GM21423 (cell line): ENCODE measurements at regions not wholly inside any gene's neighbourhood (a gene's known extent, or its start where the extent isn't known, plus 50 kb on each side); places are given as distances from the start of the nearest gene placed in this dataset.

Experiments
- ATAC-seq: cut with Tn5 transposase; IDR thresholded peaks from one replicate; pipeline ENCODE4 v1.9.1; 2021; ENCODE audit warnings: mild to moderate bottlenecking, moderate library complexity; ENCODE audit not compliant: unreplicated experiment

GRCh38 chr12:67370979-67371378 lies 101.8 kb downstream of the CAND1 start:
- no peak for ATAC-seq

- no peak for ATAC-seq
Observed at GRCh38 chr12:67377021-67377420, 107.9 kb downstream of the CAND1 start.

GRCh38 chr12:67377541-67377940 lies 108.4 kb downstream of the CAND1 start:
- no peak for ATAC-seq

- ATAC-seq: no peak
Observed at GRCh38 chr12:67382241-67382871, 113.2 kb downstream of the CAND1 start.

- ATAC-seq: no peak
Observed at GRCh38 chr12:67386869-67387565, 117.9 kb downstream of the CAND1 start.

- ATAC-seq: no peak
Observed at GRCh38 chr12:67388331-67389138, 119.4 kb downstream of the CAND1 start.

- no peak for ATAC-seq
Observed at GRCh38 chr12:67390273-67390672, 121.1 kb downstream of the CAND1 start.

GRCh38 chr12:67391034-67391433 lies 121.9 kb downstream of the CAND1 start:
- no peak for ATAC-seq

GRCh38 chr12:67391656-67392055 lies 122.5 kb downstream of the CAND1 start:
- ATAC-seq: no peak

GRCh38 chr12:67394550-67394949 lies 125.4 kb downstream of the CAND1 start:
- ATAC-seq: no peak

GRCh38 chr12:67400742-67401141 lies 131.6 kb downstream of the CAND1 start:
- no peak for ATAC-seq

GRCh38 chr12:67410246-67410645 lies 141.1 kb downstream of the CAND1 start:
- ATAC-seq: no peak

- no peak for ATAC-seq
Observed at GRCh38 chr12:67410667-67411067, 141.5 kb downstream of the CAND1 start.

- no peak for ATAC-seq
Observed at GRCh38 chr12:67411562-67411961, 142.4 kb downstream of the CAND1 start.

- no peak for ATAC-seq
Observed at GRCh38 chr12:67413577-67413976, 144.4 kb downstream of the CAND1 start.

- no peak for ATAC-seq
Observed at GRCh38 chr12:67414011-67414715, 145.0 kb downstream of the CAND1 start.

- ATAC-seq: no peak
Observed at GRCh38 chr12:67415473-67415872, 146.3 kb downstream of the CAND1 start.

- no peak for ATAC-seq
Observed at GRCh38 chr12:67419810-67420209, 150.7 kb downstream of the CAND1 start.

- ATAC-seq: no peak
Observed at GRCh38 chr12:67420506-67420905, 151.3 kb downstream of the CAND1 start.

- no peak for ATAC-seq
Observed at GRCh38 chr12:67422081-67422480, 152.9 kb downstream of the CAND1 start.

- no peak for ATAC-seq
Observed at GRCh38 chr12:67424784-67425183, 155.6 kb downstream of the CAND1 start.
